Transverse colon (tissue), 4 donors: ENCODE measurements at regions not wholly inside any gene's neighbourhood (a gene's known extent, or its start where the extent isn't known, plus 50 kb on each side); places are given as distances from the start of the nearest gene placed in this dataset.

Experiments used
- CTCF ChIP-seq, 5 experiments: fragments of 200-600 bp in 3 of 5; fragments of 450-650 bp in 2 of 5; sonication (generic) in 3 of 5; IDR thresholded peaks; 1 replicate in 2 of 5; 2 replicates in 3 of 5; pipeline ENCODE4 v1.5.1; 2016 to 2017; ENCODE audit warnings: antibody characterized with exemption in 5 of 5, inconsistent platforms in 3 of 5, mild to moderate bottlenecking in 2 of 5, moderate library complexity in 1 of 5
- POLR2A ChIP-seq: fragments of 450-650 bp; IDR thresholded peaks from one replicate; pipeline ENCODE4 v1.6.1; 2016; ENCODE audit warnings: antibody characterized with exemption, mild to moderate bottlenecking, moderate library complexity
- POLR2AphosphoS5 ChIP-seq, 3 donors: sonication (generic); formaldehyde crosslinking; IDR thresholded peaks; one replicate each; pipeline ENCODE4 v1.6.1; 2016; ENCODE audit warnings: antibody characterized with exemption in 3 of 3

- TF ChIP-seq CTCF (IDR thresholded peaks at IDR 0.05): no peak
- TF ChIP-seq POLR2AphosphoS5 (IDR thresholded peaks at IDR 0.05): no peak
- TF ChIP-seq POLR2A: no peak
Measured at GRCh38 chr7:110595694-110596093, 495.2 kb upstream of the LRRN3 start.
